ENCODE measurements at regions not wholly inside any gene's neighbourhood (a gene's known extent, or its start where the extent isn't known, plus 50 kb on each side); places are given as distances from the start of the nearest gene placed in this dataset.

GRCh38 chr18:71887509-71887908 lies 656.6 kb downstream of the CBLN2 start:
- TF ChIP-seq POLR2AphosphoS5 (IDR thresholded peaks at IDR 0.05; ENCODE audit: low read depth, low read length): no peak
- TF ChIP-seq, protein P1, sequence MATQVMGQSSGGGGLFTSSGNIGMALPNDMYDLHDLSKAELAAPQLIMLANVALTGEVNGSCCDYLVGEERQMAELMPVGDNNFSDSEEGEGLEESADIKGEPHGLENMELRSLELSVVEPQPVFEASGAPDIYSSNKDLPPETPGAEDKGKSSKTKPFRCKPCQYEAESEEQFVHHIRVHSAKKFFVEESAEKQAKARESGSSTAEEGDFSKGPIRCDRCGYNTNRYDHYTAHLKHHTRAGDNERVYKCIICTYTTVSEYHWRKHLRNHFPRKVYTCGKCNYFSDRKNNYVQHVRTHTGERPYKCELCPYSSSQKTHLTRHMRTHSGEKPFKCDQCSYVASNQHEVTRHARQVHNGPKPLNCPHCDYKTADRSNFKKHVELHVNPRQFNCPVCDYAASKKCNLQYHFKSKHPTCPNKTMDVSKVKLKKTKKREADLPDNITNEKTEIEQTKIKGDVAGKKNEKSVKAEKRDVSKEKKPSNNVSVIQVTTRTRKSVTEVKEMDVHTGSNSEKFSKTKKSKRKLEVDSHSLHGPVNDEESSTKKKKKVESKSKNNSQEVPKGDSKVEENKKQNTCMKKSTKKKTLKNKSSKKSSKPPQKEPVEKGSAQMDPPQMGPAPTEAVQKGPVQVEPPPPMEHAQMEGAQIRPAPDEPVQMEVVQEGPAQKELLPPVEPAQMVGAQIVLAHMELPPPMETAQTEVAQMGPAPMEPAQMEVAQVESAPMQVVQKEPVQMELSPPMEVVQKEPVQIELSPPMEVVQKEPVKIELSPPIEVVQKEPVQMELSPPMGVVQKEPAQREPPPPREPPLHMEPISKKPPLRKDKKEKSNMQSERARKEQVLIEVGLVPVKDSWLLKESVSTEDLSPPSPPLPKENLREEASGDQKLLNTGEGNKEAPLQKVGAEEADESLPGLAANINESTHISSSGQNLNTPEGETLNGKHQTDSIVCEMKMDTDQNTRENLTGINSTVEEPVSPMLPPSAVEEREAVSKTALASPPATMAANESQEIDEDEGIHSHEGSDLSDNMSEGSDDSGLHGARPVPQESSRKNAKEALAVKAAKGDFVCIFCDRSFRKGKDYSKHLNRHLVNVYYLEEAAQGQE (IDR thresholded peaks at IDR 0.05; ENCODE audit: insufficient read depth in 1 of 2, low read depth in 2 of 2, low read length in 2 of 2): no peak
- no peak for TF ChIP-seq TAF1 (IDR thresholded peaks at IDR 0.05; ENCODE audit: borderline replicate concordance, insufficient read depth, low read length)
- TF ChIP-seq FOXP2 (optimal IDR thresholded peaks at IDR 0.05; ENCODE audit: borderline replicate concordance, extremely low read depth, extremely low read length, insufficient read depth): no peak
- TF ChIP-seq SIN3A (IDR thresholded peaks at IDR 0.05; ENCODE audit: borderline replicate concordance, insufficient read depth, low read length): no peak

All from PFSK-1 (cell line).